AG09319 (cell line): ENCODE measurements at regions not wholly inside any gene's neighbourhood (a gene's known extent, or its start where the extent isn't known, plus 50 kb on each side); places are given as distances from the start of the nearest gene placed in this dataset.

Source experiments
- DNase-seq: peaks from one replicate; pipeline ENCODE4 v3.0.0-alpha.2; 2010; ENCODE audit warnings: low read depth; ENCODE audit errors: extremely low read depth
- TF ChIP-seq, protein P1 (sequence below): IDR thresholded peaks from 2 replicates; pipeline ENCODE4 v1.5.1; 2011; ENCODE audit warnings: low read depth, mild to moderate bottlenecking, inconsistent platforms, low read length, moderate library complexity

- DNase-seq, result no peak
- TF ChIP-seq, protein P1, sequence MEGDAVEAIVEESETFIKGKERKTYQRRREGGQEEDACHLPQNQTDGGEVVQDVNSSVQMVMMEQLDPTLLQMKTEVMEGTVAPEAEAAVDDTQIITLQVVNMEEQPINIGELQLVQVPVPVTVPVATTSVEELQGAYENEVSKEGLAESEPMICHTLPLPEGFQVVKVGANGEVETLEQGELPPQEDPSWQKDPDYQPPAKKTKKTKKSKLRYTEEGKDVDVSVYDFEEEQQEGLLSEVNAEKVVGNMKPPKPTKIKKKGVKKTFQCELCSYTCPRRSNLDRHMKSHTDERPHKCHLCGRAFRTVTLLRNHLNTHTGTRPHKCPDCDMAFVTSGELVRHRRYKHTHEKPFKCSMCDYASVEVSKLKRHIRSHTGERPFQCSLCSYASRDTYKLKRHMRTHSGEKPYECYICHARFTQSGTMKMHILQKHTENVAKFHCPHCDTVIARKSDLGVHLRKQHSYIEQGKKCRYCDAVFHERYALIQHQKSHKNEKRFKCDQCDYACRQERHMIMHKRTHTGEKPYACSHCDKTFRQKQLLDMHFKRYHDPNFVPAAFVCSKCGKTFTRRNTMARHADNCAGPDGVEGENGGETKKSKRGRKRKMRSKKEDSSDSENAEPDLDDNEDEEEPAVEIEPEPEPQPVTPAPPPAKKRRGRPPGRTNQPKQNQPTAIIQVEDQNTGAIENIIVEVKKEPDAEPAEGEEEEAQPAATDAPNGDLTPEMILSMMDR, result no peak
These were observed 179.4 kb upstream of the BCL6 start for GRCh38 chr3:187924651-187925050.

- no peak for DNase-seq
- TF ChIP-seq, protein P1, result no peak
These were observed 180.1 kb upstream of the BCL6 start for GRCh38 chr3:187925326-187925725.

DNA sequence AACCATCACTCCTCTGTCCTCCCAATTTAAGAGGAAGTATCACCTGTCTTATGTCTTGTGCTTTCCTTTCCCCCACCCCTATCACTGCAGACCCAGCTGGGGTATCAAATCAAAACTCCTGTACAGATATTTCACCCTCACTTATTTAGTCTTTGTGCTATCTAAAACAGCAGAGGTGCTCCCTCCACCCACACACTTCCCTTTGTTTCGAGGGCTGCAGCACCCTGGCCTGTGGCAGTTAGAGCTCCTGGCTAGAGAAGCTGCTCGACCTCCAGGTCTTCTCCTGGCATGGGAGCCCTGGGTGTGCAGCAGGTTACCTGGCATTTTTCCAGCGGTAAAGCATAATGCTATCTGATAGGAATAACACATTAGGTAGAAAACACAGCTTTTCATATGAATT is 181.4 kb upstream of the BCL6 start:
- TF ChIP-seq, protein P1, result no peak

DNA sequence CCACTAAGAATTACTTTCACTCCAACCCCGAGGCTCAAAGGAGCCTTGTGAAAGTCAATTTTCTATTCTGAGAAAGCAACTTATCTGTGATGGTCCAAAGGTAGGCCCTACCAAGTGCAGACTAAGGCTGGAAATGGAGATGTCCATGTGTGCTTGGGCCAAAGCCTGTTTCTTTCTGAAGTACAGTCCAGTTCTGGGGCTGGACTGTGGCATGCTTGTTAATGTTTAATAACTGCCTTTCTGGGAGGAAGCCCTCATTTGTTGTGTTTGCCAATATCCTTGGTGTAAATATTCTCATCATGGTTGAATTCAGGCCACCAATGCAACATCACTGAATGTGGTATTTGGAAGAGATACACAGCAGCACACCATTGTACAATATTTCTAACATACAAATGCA is 182.3 kb upstream of the BCL6 start:
- DNase-seq, result no peak
- TF ChIP-seq, protein P1, result no peak

More for the DNA sequence above, 181.4 kb upstream of the BCL6 start:
- no peak for DNase-seq

- no peak for DNase-seq
- TF ChIP-seq, protein P1, result no peak
These were observed 184.0 kb upstream of the BCL6 start for GRCh38 chr3:187929112-187929816.

DNA sequence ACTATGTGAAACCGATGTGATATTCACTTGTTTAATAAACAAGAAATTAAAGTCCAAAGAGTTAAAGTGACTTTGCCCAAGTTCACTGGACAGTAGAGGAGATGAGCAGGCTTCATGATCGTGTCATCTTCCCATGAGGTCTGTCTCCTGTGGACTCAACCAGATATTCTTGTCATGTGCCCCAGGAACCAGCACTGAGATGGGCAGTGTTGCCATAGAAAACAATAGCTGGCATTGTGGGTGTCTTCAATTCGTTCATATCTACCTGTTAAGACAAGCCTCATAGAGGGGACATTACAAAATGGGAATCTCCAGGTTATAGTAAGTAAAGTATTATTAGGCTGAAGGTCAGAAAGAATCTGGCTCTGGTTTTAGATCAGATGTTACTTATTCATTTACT is 184.8 kb upstream of the BCL6 start:
- TF ChIP-seq, protein P1, result no peak
- DNase-seq, result no peak

DNA sequence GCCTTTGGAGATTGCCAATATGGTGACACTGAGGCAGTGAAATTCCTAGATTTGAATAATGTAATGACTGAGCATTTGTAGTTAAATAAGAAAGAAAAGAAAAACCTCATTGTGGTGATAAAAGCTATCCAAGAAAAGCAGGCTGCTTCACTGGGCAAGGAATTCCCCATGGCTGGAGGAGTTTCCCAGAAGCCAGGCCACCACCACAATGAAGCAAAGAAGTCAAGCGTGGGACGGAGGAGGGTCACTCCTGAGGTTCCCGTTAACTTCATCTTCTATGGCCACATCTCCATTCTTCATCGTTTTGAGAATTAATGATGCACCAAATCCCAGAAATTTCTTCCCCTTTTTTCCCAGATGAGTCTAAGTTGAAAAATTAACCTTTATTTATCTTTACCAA is 185.8 kb upstream of the BCL6 start:
- TF ChIP-seq, protein P1, result no peak

More for the DNA sequence above, 185.8 kb upstream of the BCL6 start:
- DNase-seq, result no peak
